GM21576 (cell line): ENCODE measurements at regions not wholly inside any gene's neighbourhood (a gene's known extent, or its start where the extent isn't known, plus 50 kb on each side); places are given as distances from the start of the nearest gene placed in this dataset.

Experiments used
- ATAC-seq: cut with Tn5 transposase; IDR thresholded peaks from one replicate; pipeline ENCODE4 v1.9.1; 2021; ENCODE audit warnings: mild to moderate bottlenecking, moderate library complexity; ENCODE audit not compliant: unreplicated experiment

DNA sequence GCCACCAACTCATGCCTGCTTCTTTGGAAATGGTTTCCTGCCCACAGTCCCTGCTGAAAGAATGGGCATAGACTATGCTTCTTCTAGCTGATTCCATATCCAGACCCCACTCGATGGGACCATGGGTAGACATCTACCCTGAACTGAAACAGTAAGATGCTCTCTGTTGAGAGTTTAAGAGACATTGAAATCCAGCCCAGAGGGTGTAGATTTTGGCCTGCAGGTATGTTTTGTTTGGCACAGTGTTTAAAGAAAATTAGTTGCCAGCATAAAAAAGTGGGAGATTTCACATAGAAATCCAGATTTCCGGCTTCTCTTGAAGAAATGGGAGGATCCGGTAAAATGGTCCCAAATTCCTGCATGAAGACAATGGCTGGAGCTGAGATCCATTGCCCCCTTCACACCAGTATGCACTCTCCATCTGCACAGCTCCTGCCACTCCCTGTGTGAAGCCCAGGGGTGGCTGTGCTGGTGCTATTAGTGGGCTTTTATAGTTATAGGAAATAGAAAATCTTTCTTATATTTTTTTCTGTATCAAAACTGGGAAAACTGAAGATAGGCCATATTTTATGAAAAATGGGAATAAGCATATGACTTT lies 218.1 kb downstream of the PTEN start:
- no peak for ATAC-seq

- peak; percentile 29 for ATAC-seq
These were observed 219.0 kb downstream of the PTEN start for GRCh38 chr10:88082391-88082790.

- peak; percentile 78 for ATAC-seq
These were observed 219.6 kb downstream of the PTEN start for GRCh38 chr10:88082806-88083596.

GRCh38 chr10:88083597-88083989 lies 220.2 kb downstream of the PTEN start:
- no peak for ATAC-seq

DNA sequence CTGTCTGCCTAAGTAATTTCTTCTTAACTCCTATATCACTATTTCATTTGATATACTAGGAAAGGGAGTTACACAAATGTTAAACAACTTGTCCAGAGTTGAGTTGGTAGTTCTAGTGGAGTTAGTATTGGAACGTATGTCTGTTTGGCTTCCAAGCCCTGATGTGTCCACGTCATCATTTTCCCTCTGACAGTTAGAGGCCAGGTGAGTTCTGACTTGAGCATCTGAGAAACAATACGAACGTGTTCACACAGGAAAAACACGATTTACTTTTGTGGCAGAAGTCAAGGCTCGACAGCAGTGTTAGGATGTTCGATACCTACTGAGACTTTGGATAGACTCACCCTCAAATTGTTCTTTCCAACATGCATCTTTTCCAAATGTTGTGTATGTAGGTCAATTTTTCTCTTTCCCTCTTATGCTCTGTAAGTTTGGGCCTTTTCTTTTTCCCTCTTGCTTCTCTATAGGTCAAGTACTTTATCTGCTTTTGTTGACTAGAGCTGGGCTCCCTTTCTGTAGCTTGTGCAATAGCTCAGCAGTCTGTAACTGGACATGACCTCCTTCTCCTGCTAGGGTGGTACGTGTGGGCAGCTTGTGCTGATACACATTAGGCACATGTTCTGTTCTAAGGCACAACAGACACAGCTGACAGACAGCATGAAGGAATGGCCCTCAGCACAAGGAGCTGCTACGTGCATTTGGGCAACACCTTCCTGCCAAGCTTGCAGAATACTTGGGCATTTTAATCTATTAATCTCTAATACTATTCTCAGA lies 222.9 kb downstream of the PTEN start:
- no peak for ATAC-seq

GRCh38 chr10:88088441-88089340 lies 225.3 kb downstream of the PTEN start:
- no peak for ATAC-seq

DNA sequence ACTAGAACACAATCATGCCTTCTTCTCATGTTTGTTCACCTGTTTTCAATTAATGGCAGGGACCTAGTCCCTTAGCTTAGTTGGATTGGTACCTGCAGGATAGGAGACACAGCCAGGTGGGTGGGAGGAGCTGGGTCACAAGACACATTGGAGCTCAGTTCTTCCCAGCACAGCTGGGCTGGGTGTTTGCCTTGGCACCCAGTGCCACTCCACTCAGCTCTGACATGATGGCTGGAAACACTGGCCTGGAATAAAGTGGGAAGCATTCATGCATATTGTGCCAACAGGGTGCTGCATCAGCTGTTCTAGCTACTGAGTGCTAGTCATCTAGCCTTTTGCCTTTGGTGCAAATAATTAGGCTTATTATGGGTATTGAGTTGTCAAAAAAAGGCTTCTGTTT lies 226.1 kb downstream of the PTEN start:
- ATAC-seq: no peak

GRCh38 chr10:88090568-88091214 lies 227.3 kb downstream of the PTEN start:
- no peak for ATAC-seq

- ATAC-seq: peak; percentile 88
These were observed 228.2 kb downstream of the PTEN start for GRCh38 chr10:88091490-88092061.

DNA sequence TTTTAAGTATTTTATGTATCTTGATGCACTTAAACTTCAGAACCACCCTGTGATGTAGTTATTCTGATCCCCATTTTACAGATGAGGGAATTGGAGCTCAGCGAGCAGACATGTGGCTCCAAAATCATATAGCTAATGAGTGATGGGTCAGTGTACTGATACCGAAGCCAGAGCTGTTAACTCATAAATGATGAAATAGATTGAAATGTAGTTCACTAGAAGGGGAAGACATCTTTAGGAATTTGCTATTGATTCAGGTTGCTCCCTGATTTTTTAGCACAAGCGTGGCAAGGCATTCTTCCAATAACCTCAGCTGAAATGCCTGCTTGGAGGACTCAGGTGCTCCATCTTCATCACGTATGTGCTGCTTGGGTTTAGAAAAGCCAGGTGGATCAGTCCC lies 228.8 kb downstream of the PTEN start:
- no peak for ATAC-seq

- no peak for ATAC-seq
These were observed 229.5 kb downstream of the PTEN start for GRCh38 chr10:88092973-88093372.

GRCh38 chr10:88094795-88095194 lies 231.4 kb downstream of the PTEN start:
- no peak for ATAC-seq

GRCh38 chr10:88095223-88095721 lies 231.8 kb downstream of the PTEN start:
- ATAC-seq: no peak

DNA sequence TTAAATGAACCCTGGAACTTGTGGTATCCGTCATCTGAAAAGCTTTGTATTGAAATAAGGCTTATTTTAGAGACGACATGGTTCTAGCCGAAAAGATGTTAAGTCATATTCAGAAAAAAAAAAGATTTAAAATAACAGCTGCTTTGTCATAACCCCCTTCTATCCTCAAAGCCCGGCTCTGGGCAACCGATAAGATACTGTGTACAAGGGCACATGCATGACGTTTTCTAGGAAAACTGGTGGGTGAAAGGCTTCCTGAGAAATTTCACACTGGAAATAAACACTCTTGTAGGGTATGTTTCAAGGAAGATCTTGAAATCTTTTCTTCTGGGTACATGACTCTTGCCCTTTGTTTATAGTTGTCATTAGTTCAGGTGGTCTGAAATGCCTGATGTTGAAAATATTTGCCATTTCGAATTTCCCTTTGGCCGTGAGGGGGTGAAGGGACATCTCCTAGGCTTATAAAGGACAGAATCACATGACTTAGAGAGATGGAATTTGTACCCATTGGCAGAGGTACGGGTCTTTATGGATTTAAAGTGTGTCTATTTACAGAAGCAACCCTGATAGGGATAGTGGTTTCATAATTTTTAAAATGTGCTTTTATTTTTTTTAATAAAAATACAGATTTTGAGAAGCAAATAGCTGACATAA lies 232.5 kb downstream of the PTEN start:
- no peak for ATAC-seq

- no peak for ATAC-seq
These were observed 233.7 kb downstream of the PTEN start for GRCh38 chr10:88097092-88097516.

GRCh38 chr10:88097536-88097935 lies 234.1 kb downstream of the PTEN start:
- ATAC-seq: no peak

GRCh38 chr10:88100281-88100680 lies 236.9 kb downstream of the PTEN start:
- ATAC-seq: no peak

- ATAC-seq: no peak
These were observed 238.2 kb downstream of the PTEN start for GRCh38 chr10:88101666-88102065.

DNA sequence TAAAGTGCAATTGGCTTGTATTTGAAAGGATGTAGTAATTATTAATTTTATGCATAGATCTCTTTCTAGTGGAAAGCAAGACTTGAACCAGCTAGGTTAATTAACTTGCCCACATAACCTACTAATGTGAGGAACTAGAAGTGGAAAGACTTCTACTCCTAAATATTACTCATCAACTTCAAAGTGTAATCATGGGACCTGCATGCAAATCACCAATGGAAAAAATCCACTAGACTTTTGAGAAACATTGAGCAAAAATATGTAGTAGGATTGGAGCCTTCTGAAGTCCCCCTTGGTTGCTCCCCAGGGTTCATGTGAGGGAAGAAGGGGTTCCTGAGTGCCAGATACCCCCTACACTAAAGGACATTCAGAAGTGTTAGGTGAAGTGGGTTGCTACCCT lies 240.2 kb downstream of the PTEN start:
- no peak for ATAC-seq
